Thoracic aorta (tissue), 2 donors: ENCODE measurements at regions not wholly inside any gene's neighbourhood (a gene's known extent, or its start where the extent isn't known, plus 50 kb on each side); places are given as distances from the start of the nearest gene placed in this dataset.

Source experiments
- ATAC-seq: fragments of 150-250 bp; one replicate; pipeline ENCODE4 v1.8.0; 2017; ENCODE audit warnings: low read depth; ENCODE audit not compliant: insufficient number of reproducible peaks, low FRiP score
- DNase-seq: peaks from one replicate; pipeline ENCODE4 v3.0.0-alpha.2; 2020; ENCODE audit warnings: low spot score
- H3K27ac ChIP-seq, 2 donors: fragments of 200-600 bp; sonication (generic); 1 replicate in 1 of 2; 2 replicates in 1 of 2; pipeline ENCODE4 v1.5.1; 2016; ENCODE audit warnings: mild to moderate bottlenecking in 2 of 2, moderate library complexity in 2 of 2
- H3K27me3 ChIP-seq: fragments of 200-600 bp; sonication (generic); replicated peaks from 2 replicates; pipeline ENCODE4 v1.6.0; 2016; ENCODE audit warnings: mild to moderate bottlenecking; ENCODE audit not compliant: insufficient read depth
- H3K36me3 ChIP-seq: fragments of 200-600 bp; sonication (generic); one replicate; pipeline ENCODE4 v1.5.1; 2016
- H3K4me1 ChIP-seq, 2 donors: fragments of 200-600 bp; sonication (generic); 1 replicate in 1 of 2; 2 replicates in 1 of 2; pipeline versions ENCODE4 v1.5.1 to v1.6.0; 2016; ENCODE audit warnings: low read depth in 2 of 2, mild to moderate bottlenecking in 1 of 2; ENCODE audit not compliant: control insufficient read depth in 1 of 2
- H3K4me3 ChIP-seq: fragments of 200-600 bp; sonication (generic); 2 replicates; pipeline ENCODE4 v1.5.1; 2016; ENCODE audit warnings: mild to moderate bottlenecking
- H3K9me3 ChIP-seq: fragments of 200-600 bp; sonication (generic); 2 replicates; pipeline ENCODE4 v1.5.1; 2016
- CTCF ChIP-seq: fragments of 200-600 bp; sonication (generic); IDR thresholded peaks from one replicate; pipeline ENCODE4 v1.5.1; 2019; ENCODE audit warnings: antibody characterized with exemption

GRCh38 chrX:9204560-9204959 is 170.6 kb upstream of the FAM9B start:
- ATAC-seq = no peak
- DNase-seq = no peak
- H3K4me1 ChIP-seq = no peaks in the 10 kb centered on the region
- no peaks in the 10 kb centered on the region for H3K9me3 ChIP-seq
- H3K36me3 ChIP-seq = no peaks in the 10 kb centered on the region
- H3K4me3 ChIP-seq = no peak overlapping the region
- TF ChIP-seq CTCF = no peak
- H3K27me3 ChIP-seq = no peaks in the 10 kb centered on the region
- H3K27ac ChIP-seq = no peak overlapping the region

GRCh38 chrX:9205599-9206223 is 171.8 kb upstream of the FAM9B start:
- ATAC-seq = no peak
- H3K36me3 ChIP-seq = no peaks in the 10 kb centered on the region
- no peak overlapping the region for H3K4me3 ChIP-seq
- H3K9me3 ChIP-seq = no peaks in the 10 kb centered on the region
- H3K27ac ChIP-seq = no peak overlapping the region
- no peaks in the 10 kb centered on the region for H3K4me1 ChIP-seq
- no peaks in the 10 kb centered on the region for H3K27me3 ChIP-seq
- DNase-seq = no peak
- TF ChIP-seq CTCF = no peak

- Histone ChIP-seq H3K4me1 (no peaks in the 10 kb centered on the region), H3K9me3 (no peaks in the 10 kb centered on the region), H3K4me3 (peak overlapping the region; percentile 61), H3K27me3 (no peaks in the 10 kb centered on the region), H3K36me3 (no peaks in the 10 kb centered on the region), H3K27ac (no peak overlapping the region)
- ATAC-seq (no peak), DNase-seq (no peak)
- no peak for TF ChIP-seq CTCF
Measured at GRCh38 chrX:9207142-9207541, 173.2 kb upstream of the FAM9B start.

- H3K27ac ChIP-seq = no peak overlapping the region
- ATAC-seq = no peak
- H3K9me3 ChIP-seq = no peaks in the 10 kb centered on the region
Measured at GRCh38 chrX:9211269-9211668, 177.3 kb upstream of the FAM9B start.

GRCh38 chrX:9221781-9222180 is 187.9 kb upstream of the FAM9B start:
- H3K9me3 ChIP-seq = no peaks in the 10 kb centered on the region
- H3K4me3 ChIP-seq = no peak overlapping the region
- no peak for DNase-seq
- no peak overlapping the region for H3K27ac ChIP-seq
- no peak for ATAC-seq
- H3K4me1 ChIP-seq = no peaks in the 10 kb centered on the region
- H3K36me3 ChIP-seq = no peaks in the 10 kb centered on the region
- TF ChIP-seq CTCF = no peak
- H3K27me3 ChIP-seq = no peaks in the 10 kb centered on the region

More at GRCh38 chrX:9211269-9211668, 177.3 kb upstream of the FAM9B start:
- DNase-seq = no peak
- no peak for TF ChIP-seq CTCF
- H3K4me3 ChIP-seq = no peak overlapping the region
- no peaks in the 10 kb centered on the region for H3K27me3 ChIP-seq
- H3K36me3 ChIP-seq = no peaks in the 10 kb centered on the region
- H3K4me1 ChIP-seq = no peaks in the 10 kb centered on the region
